ENCODE measurements at regions not wholly inside any gene's neighbourhood (a gene's known extent, or its start where the extent isn't known, plus 50 kb on each side); places are given as distances from the start of the nearest gene placed in this dataset.

DNA sequence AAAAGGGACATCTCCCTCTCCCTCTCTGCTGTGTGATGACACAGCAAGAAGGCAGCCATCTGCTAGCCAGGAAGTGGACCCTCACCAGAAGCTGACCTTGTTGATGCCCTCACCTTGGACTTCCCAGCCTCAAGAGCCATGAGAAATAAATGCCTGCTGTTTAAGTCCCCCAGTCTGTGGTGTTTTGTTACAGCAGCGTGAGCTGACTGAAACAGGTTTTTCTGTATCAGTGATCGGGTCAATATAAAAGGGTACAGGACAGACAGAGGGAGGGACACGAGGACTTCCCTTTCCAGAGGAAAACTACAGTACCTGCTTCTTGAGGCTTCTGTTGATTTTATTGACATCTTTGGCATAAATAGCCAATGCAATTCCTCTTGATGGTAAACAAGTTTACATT lies 510.3 kb upstream of the CHAC2 start:
- Histone ChIP-seq H3K27ac (ENCODE audit: low read depth, low read length) (no peak overlapping the region), H3K9me2 (replicated peaks; ENCODE audit: control insufficient read depth, low read length) (no peaks in the 10 kb centered on the region), H3K4me1 (ENCODE audit: control insufficient read depth, low read length) (no peaks in the 10 kb centered on the region), H3K4me2 (ENCODE audit: low read length) (no peak overlapping the region), H4K20me1 (ENCODE audit: control insufficient read depth, insufficient read depth, low read depth, low read length) (no peaks in the 10 kb centered on the region), H3K36me3 (ENCODE audit: control insufficient read depth, low read length) (no peaks in the 10 kb centered on the region), H3K79me2 (ENCODE audit: control insufficient read depth, low read length) (no peaks in the 10 kb centered on the region), H3K27me3 (ENCODE audit: control insufficient read depth, low read length) (no peaks in the 10 kb centered on the region), H3F3A (ENCODE audit: control insufficient read depth, insufficient read depth) (no peaks in the 10 kb centered on the region), H3K9me3 (ENCODE audit: control insufficient read depth, insufficient read depth, low read length) (no peaks in the 10 kb centered on the region), H3K4me3 (ENCODE audit: low read length) (no peak overlapping the region)
- TF ChIP-seq, protein P1, sequence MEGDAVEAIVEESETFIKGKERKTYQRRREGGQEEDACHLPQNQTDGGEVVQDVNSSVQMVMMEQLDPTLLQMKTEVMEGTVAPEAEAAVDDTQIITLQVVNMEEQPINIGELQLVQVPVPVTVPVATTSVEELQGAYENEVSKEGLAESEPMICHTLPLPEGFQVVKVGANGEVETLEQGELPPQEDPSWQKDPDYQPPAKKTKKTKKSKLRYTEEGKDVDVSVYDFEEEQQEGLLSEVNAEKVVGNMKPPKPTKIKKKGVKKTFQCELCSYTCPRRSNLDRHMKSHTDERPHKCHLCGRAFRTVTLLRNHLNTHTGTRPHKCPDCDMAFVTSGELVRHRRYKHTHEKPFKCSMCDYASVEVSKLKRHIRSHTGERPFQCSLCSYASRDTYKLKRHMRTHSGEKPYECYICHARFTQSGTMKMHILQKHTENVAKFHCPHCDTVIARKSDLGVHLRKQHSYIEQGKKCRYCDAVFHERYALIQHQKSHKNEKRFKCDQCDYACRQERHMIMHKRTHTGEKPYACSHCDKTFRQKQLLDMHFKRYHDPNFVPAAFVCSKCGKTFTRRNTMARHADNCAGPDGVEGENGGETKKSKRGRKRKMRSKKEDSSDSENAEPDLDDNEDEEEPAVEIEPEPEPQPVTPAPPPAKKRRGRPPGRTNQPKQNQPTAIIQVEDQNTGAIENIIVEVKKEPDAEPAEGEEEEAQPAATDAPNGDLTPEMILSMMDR (IDR thresholded peaks at IDR 0.05; ENCODE audit: low read depth, low read length, poor library complexity, severe bottlenecking) = no peak

DNA sequence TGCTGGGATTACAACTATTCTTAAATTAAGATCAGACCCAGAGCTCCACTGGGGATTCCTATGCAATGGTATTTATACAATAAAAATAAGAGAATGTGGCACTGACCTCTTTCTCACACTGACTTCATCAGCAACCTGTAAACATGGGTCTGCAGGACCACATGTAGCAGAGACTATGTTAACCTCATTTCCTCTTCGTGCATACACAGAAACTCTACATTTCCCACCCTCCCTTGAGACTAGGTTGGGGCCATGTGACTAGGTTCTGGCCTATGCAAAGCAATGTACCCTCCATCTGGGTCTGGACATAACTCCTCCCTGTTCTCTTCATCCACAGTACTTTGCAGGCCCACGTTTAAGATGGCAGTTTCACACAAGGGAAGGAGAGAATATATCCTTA lies 514.4 kb upstream of the CHAC2 start:
- Histone ChIP-seq H3F3A (ENCODE audit: control insufficient read depth, insufficient read depth) (no peaks in the 10 kb centered on the region), H3K9me3 (ENCODE audit: control insufficient read depth, insufficient read depth, low read length) (no peaks in the 10 kb centered on the region), H3K4me1 (ENCODE audit: control insufficient read depth, low read length) (no peaks in the 10 kb centered on the region), H3K27ac (ENCODE audit: low read depth, low read length) (no peak overlapping the region), H3K4me2 (ENCODE audit: low read length) (no peak overlapping the region), H3K27me3 (ENCODE audit: control insufficient read depth, low read length) (no peaks in the 10 kb centered on the region), H4K20me1 (ENCODE audit: control insufficient read depth, insufficient read depth, low read depth, low read length) (no peaks in the 10 kb centered on the region), H3K36me3 (ENCODE audit: control insufficient read depth, low read length) (no peaks in the 10 kb centered on the region), H3K9me2 (replicated peaks; ENCODE audit: control insufficient read depth, low read length) (no peaks in the 10 kb centered on the region), H3K4me3 (ENCODE audit: low read length) (no peak overlapping the region), H3K79me2 (ENCODE audit: control insufficient read depth, low read length) (no peaks in the 10 kb centered on the region)
- TF ChIP-seq, protein P1 (IDR thresholded peaks at IDR 0.05; ENCODE audit: low read depth, low read length, poor library complexity, severe bottlenecking) = no peak
- no peak for TF ChIP-seq EZH2phosphoT487 (IDR thresholded peaks at IDR 0.05; ENCODE audit: borderline replicate concordance, low read length)

DNA sequence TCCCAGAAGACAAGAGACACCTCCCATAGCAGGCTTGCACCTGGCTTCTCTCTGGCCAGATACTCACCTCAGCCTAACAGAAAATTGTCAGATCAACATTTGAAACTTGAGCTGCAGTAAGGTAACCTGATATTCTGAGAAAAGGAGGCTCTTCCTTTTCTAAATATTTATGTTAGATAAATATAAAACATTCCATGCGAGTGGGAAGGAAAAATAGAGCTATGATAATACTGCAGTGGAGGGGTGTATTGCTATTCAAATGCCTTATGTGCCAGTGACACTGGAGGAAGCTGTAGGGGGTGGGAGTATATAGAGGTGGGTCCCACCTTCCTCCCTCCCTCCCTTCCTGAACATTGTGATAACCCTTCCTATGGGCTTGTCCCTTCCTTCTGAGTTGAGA lies 515.5 kb upstream of the CHAC2 start:
- Histone ChIP-seq H3K27ac (ENCODE audit: low read depth, low read length) (no peak overlapping the region), H3K4me1 (ENCODE audit: control insufficient read depth, low read length) (no peaks in the 10 kb centered on the region), H3K4me2 (ENCODE audit: low read length) (no peak overlapping the region), H3F3A (ENCODE audit: control insufficient read depth, insufficient read depth) (no peaks in the 10 kb centered on the region), H4K20me1 (ENCODE audit: control insufficient read depth, insufficient read depth, low read depth, low read length) (no peaks in the 10 kb centered on the region), H3K36me3 (ENCODE audit: control insufficient read depth, low read length) (no peaks in the 10 kb centered on the region), H3K9me3 (ENCODE audit: control insufficient read depth, insufficient read depth, low read length) (no peaks in the 10 kb centered on the region), H3K27me3 (ENCODE audit: control insufficient read depth, low read length) (no peaks in the 10 kb centered on the region), H3K9me2 (replicated peaks; ENCODE audit: control insufficient read depth, low read length) (no peaks in the 10 kb centered on the region), H3K79me2 (ENCODE audit: control insufficient read depth, low read length) (no peaks in the 10 kb centered on the region), H3K4me3 (ENCODE audit: low read length) (no peak overlapping the region)
- TF ChIP-seq, protein P1 (IDR thresholded peaks at IDR 0.05; ENCODE audit: low read depth, low read length, poor library complexity, severe bottlenecking) = no peak
- TF ChIP-seq EZH2phosphoT487 (IDR thresholded peaks at IDR 0.05; ENCODE audit: borderline replicate concordance, low read length) = no peak

All from DOHH2 (cell line).